ENCODE measurements at regions not wholly inside any gene's neighbourhood (a gene's known extent, or its start where the extent isn't known, plus 50 kb on each side); places are given as distances from the start of the nearest gene placed in this dataset.

DNA sequence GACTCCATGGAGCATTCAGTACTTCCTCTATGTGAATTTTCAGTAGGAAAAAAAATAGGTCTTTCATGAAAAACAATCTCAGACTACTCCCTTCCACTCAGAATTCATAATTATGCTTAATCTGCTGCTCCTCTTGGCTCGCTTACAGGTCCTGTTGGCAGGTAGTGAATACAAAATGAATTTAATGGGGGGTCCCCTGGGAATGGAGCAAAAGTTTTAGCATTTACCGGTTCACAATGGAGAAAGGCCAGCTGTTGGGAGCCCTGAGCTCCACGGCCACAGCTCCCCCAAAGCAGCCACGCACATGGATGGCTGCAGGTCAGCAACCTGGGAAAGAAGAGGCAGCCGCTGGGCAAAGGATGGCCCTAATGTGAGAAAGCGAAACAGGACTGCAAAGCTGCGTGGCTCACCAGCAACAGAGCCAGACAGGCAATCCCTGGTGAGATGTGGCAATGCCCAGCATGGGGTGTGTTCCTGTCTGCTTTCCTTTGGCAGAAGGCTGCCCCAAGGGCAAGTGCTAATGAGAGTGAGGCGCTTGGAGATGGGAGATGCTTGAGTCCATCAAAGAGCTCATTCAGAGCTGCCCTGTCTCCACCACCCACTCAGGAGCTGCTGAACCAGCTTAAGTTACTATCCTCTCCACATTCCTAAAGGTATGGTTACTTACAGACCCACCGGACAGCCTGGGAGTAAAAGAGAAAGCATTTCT lies 447.4 kb downstream of the EPHA4 start:
- DNase-seq (ENCODE audit: insufficient read length, low spot score) (no peak), FAIRE-seq (no peak)
- TF ChIP-seq POLR2A (IDR thresholded peaks at IDR 0.05; ENCODE audit: low read depth, low read length) (no peak), POU2F2 (IDR thresholded peaks at IDR 0.05; ENCODE audit: low read depth, low read length) (no peak), SPI1 (IDR thresholded peaks at IDR 0.05; ENCODE audit: low read depth, low read length) (no peak), POLR2AphosphoS5 (IDR thresholded peaks at IDR 0.05; ENCODE audit: low read depth, low read length) (no peak), PAX5 (IDR thresholded peaks at IDR 0.05; ENCODE audit: insufficient read depth, low read length, severe bottlenecking) (no peak), TAF1 (IDR thresholded peaks at IDR 0.05; ENCODE audit: low read depth, low read length) (no peak)

DNA sequence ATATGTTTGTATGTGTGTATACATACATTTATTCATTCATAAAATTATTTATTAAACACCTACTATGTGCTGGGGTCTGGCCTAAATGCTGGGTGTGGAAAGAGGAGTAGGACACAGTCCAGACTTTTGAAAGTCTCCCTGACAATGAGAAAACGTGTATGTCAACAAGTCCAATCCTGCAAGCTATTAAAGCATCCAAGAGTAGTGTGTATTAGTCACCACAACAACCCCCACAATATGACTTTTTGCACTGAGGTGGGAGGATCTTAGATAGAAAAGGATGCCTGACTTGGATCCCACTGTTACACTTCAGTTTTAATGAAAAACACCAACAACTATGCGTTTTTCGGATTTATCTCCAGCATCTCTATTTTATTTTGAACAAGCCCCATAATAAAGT lies 446.4 kb downstream of the EPHA4 start:
- FAIRE-seq (no peak), DNase-seq (ENCODE audit: insufficient read length, low spot score) (no peak)
- TF ChIP-seq SPI1 (IDR thresholded peaks at IDR 0.05; ENCODE audit: low read depth, low read length) (no peak), TAF1 (IDR thresholded peaks at IDR 0.05; ENCODE audit: low read depth, low read length) (no peak), POLR2AphosphoS5 (IDR thresholded peaks at IDR 0.05; ENCODE audit: low read depth, low read length) (no peak), POLR2A (IDR thresholded peaks at IDR 0.05; ENCODE audit: low read depth, low read length) (no peak), POU2F2 (IDR thresholded peaks at IDR 0.05; ENCODE audit: low read depth, low read length) (no peak)

DNA sequence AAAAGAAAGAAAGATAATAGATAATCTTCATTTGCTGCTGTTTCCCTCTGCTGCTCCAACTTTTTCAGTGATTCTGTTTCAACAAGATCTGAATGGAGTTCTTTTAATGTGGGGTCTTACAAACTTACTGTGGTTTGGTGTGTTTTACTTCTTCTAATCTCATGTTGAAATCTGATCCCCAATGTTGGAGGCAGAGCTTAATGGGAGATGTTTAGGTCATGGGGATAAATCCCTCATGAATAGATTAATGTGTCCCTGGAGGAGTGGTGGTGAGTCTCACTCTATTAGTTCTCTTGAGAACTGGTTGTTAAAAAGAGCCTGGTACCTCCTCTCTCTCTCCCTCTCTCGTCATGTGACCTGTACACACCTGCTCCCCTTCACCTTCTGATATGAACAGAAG lies 442.4 kb downstream of the EPHA4 start:
- no peak for TF ChIP-seq POLR2AphosphoS5 (IDR thresholded peaks at IDR 0.05; ENCODE audit: low read depth, low read length)
- TF ChIP-seq PAX5 (IDR thresholded peaks at IDR 0.05; ENCODE audit: insufficient read depth, low read length, severe bottlenecking) = no peak
- no peak for TF ChIP-seq TAF1 (IDR thresholded peaks at IDR 0.05; ENCODE audit: low read depth, low read length)
- no peak for TF ChIP-seq SPI1 (IDR thresholded peaks at IDR 0.05; ENCODE audit: low read depth, low read length)
- no peak for TF ChIP-seq POLR2A (IDR thresholded peaks at IDR 0.05; ENCODE audit: low read depth, low read length)
- TF ChIP-seq POU2F2 (IDR thresholded peaks at IDR 0.05; ENCODE audit: low read depth, low read length) = no peak
- no peak for FAIRE-seq
- DNase-seq (ENCODE audit: insufficient read length, low spot score) = no peak

DNA sequence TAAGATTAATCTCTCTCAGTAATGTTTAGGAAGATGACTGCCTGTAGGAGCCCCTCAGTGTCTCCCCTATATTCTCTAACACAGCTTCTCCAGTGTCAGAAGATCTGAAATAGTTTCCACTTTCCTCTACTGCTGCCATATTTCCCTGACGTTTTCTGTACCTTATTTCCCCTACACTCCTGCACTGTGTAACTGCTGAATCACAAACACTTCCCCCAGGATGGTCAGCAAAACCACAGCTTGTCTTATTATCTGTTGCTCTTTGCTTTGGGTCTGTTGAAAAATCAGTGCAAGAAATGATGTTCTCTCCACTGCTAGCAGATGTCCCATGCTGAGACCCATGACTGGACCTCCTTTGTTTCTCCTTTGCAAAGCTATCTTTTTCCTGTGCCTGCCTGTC lies 441.7 kb downstream of the EPHA4 start:
- TF ChIP-seq PAX5 (IDR thresholded peaks at IDR 0.05; ENCODE audit: insufficient read depth, low read length, severe bottlenecking) = no peak
- no peak for TF ChIP-seq SPI1 (IDR thresholded peaks at IDR 0.05; ENCODE audit: low read depth, low read length)
- no peak for TF ChIP-seq TAF1 (IDR thresholded peaks at IDR 0.05; ENCODE audit: low read depth, low read length)
- TF ChIP-seq POLR2AphosphoS5 (IDR thresholded peaks at IDR 0.05; ENCODE audit: low read depth, low read length) = no peak
- DNase-seq (ENCODE audit: insufficient read length, low spot score) = no peak
- FAIRE-seq = no peak

DNA sequence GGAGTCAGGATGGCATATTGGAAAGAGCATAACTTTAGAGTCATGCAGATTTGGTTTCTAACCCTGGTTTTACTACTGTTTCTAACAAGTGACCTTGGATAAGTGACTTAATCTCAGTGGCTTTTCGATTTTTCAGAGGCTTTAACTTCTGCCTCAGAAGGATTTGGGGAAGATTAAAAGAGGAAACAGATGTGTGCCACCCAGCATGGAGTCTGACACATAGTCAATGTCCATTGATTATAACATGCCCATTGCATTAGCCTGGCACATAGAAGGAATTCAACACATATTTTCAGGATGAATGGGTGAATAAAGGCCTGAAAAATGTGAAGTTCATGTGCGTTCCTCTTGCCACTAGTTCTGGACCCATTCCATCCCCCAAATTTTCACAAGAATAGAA lies 438.2 kb downstream of the EPHA4 start:
- DNase-seq (ENCODE audit: insufficient read length, low spot score) = no peak
- no peak for FAIRE-seq
- no peak for TF ChIP-seq POLR2AphosphoS5 (IDR thresholded peaks at IDR 0.05; ENCODE audit: low read depth, low read length)

DNA sequence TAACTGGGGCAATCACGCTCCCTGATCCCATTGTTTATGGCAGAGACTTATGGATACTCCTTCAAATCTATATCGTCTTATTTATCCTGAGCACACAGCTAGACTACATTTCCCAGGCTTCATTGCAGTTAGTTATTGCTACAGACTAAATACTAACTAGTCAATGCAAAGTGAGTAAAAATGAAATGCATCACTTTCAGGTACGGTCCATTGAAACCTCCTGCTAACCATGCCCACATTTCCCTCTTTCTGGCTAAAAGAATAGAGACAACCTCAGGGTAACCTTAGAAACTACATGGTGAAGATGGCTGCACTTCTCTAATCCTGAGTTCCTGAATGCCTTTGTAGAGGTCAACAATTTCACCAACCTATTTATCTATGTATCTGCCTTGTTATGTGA lies 437.4 kb downstream of the EPHA4 start:
- no peak for TF ChIP-seq POLR2A (IDR thresholded peaks at IDR 0.05; ENCODE audit: low read depth, low read length)
- TF ChIP-seq TAF1 (IDR thresholded peaks at IDR 0.05; ENCODE audit: low read depth, low read length) = no peak
- no peak for TF ChIP-seq SPI1 (IDR thresholded peaks at IDR 0.05; ENCODE audit: low read depth, low read length)
- no peak for TF ChIP-seq POU2F2 (IDR thresholded peaks at IDR 0.05; ENCODE audit: low read depth, low read length)
- no peak for TF ChIP-seq PAX5 (IDR thresholded peaks at IDR 0.05; ENCODE audit: insufficient read depth, low read length, severe bottlenecking)
- TF ChIP-seq POLR2AphosphoS5 (IDR thresholded peaks at IDR 0.05; ENCODE audit: low read depth, low read length) = no peak
- FAIRE-seq (no peak), DNase-seq (ENCODE audit: insufficient read length, low spot score) (no peak)

DNA sequence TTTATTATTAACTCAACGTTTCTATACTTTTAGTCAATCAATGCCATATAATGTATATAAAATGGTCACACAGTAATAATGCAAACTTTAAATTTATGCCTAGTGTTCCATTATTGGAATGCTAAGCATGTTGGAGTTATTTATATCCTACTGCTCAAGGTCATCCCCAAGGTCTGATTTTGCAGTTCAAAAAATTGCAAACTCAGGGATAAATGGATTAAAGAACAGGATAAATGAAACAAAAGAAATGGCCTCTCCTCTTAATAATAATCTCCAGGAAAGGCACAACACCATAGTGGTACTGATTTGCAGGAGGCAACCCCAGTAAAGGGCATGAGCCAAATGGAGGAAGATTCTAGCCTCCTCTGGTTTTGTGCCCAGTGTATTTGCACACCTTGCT lies 436.4 kb downstream of the EPHA4 start:
- DNase-seq (ENCODE audit: insufficient read length, low spot score) (no peak), FAIRE-seq (no peak)

DNA sequence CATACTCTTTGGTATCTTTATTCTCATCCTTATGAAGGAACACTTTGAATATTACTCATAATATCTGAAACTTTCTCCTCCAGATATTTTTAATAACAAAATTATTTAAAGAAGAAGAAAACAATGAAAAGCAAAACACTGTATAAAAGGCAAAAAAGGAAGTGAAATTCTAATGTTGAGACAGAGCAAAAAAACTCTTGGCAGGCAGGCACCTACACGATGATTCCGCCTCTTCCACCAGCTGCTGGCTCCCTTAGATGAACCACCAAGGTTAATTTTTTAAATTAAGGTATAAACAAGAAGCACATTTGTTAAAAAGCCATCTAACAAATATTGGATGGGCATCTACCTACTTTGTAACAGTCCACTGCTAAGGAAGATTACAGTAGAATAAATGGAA lies 434.7 kb downstream of the EPHA4 start:
- no peak for FAIRE-seq
- no peak for TF ChIP-seq POLR2AphosphoS5 (IDR thresholded peaks at IDR 0.05; ENCODE audit: low read depth, low read length)
- no peak for TF ChIP-seq POLR2A (IDR thresholded peaks at IDR 0.05; ENCODE audit: low read depth, low read length)
- TF ChIP-seq SPI1 (IDR thresholded peaks at IDR 0.05; ENCODE audit: low read depth, low read length) = peak; percentile 68
- no peak for TF ChIP-seq PAX5 (IDR thresholded peaks at IDR 0.05; ENCODE audit: insufficient read depth, low read length, severe bottlenecking)
- no peak for DNase-seq (ENCODE audit: insufficient read length, low spot score)

More for the DNA sequence above, 436.4 kb downstream of the EPHA4 start:
- TF ChIP-seq POLR2A (IDR thresholded peaks at IDR 0.05; ENCODE audit: low read depth, low read length) = no peak
- TF ChIP-seq POU2F2 (IDR thresholded peaks at IDR 0.05; ENCODE audit: low read depth, low read length) = no peak
- TF ChIP-seq POLR2AphosphoS5 (IDR thresholded peaks at IDR 0.05; ENCODE audit: low read depth, low read length) = no peak
- TF ChIP-seq TAF1 (IDR thresholded peaks at IDR 0.05; ENCODE audit: low read depth, low read length) = no peak
- TF ChIP-seq PAX5 (IDR thresholded peaks at IDR 0.05; ENCODE audit: insufficient read depth, low read length, severe bottlenecking) = no peak

DNA sequence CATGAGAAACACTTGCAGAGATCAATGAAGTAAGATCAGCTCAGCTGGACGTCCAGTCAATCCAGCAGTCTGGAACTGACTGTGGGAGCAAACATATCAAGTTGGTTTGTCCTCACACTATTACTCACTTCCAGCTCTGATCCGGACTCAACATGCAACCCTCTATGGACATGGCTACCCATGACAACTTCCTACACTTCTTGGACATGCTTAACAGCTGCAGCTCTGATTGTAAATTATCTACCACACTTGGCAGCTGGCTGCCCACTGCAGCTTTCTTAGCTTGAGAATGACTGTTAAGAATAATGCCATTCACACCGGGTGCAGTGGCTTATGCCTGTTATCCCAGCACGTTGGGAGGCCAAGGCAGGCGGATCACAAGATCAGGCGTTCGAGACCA lies 429.8 kb downstream of the EPHA4 start:
- FAIRE-seq (no peak), DNase-seq (ENCODE audit: insufficient read length, low spot score) (no peak)
- TF ChIP-seq POLR2A (IDR thresholded peaks at IDR 0.05; ENCODE audit: low read depth, low read length) (no peak), PAX5 (IDR thresholded peaks at IDR 0.05; ENCODE audit: insufficient read depth, low read length, severe bottlenecking) (no peak), SPI1 (IDR thresholded peaks at IDR 0.05; ENCODE audit: low read depth, low read length) (no peak), POU2F2 (IDR thresholded peaks at IDR 0.05; ENCODE audit: low read depth, low read length) (no peak), POLR2AphosphoS5 (IDR thresholded peaks at IDR 0.05; ENCODE audit: low read depth, low read length) (no peak), TAF1 (IDR thresholded peaks at IDR 0.05; ENCODE audit: low read depth, low read length) (no peak)

DNA sequence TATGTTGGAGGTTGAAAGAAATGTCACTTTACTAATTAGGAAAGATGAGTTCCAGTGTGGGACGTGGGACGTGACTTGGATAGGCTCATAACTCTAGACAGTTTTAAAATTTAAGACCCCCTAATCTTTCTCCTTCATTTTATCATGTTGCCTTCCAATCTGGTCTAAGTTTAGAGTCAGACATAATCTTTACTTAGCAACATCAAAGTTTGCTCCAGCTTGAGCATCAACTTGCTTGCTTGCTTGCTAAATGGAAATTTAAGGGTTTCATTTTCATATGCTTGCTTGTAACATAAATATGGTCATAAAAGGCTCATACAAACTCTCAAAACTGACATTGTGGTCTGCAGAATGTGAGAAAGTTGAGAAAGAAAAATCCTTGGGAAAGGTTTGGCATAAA lies 428.9 kb downstream of the EPHA4 start:
- FAIRE-seq (no peak), DNase-seq (ENCODE audit: insufficient read length, low spot score) (no peak)

More for the DNA sequence above, 428.9 kb downstream of the EPHA4 start:
- TF ChIP-seq SPI1 (IDR thresholded peaks at IDR 0.05; ENCODE audit: low read depth, low read length) (no peak), POU2F2 (IDR thresholded peaks at IDR 0.05; ENCODE audit: low read depth, low read length) (no peak), POLR2A (IDR thresholded peaks at IDR 0.05; ENCODE audit: low read depth, low read length) (no peak), POLR2AphosphoS5 (IDR thresholded peaks at IDR 0.05; ENCODE audit: low read depth, low read length) (no peak), PAX5 (IDR thresholded peaks at IDR 0.05; ENCODE audit: insufficient read depth, low read length, severe bottlenecking) (no peak), TAF1 (IDR thresholded peaks at IDR 0.05; ENCODE audit: low read depth, low read length) (no peak)
